Activated B cell treated with CpG ODN at 0.5 μM for 24 hours (primary cell): ENCODE measurements at regions not wholly inside any gene's neighbourhood (a gene's known extent, or its start where the extent isn't known, plus 50 kb on each side); places are given as distances from the start of the nearest gene placed in this dataset.

Experiments used
- ATAC-seq: fragments of 200-7000 bp; cut with Tn5 transposase; one replicate; pipeline ENCODE4 v1.10.0; 2021; ENCODE audit warnings: low read depth, mild to moderate bottlenecking, moderate library complexity
- CTCF ChIA-PET: fragments of 350-600 bp; sonication (Branson Sonifier 250); formaldehyde crosslinking; loops from one replicate; lab custom pipeline; 2021; ENCODE audit warnings: antibody characterized with exemption; lab: Charles Lee
- POLR2A ChIA-PET: fragments of 350-600 bp; sonication (Branson Sonifier 250); formaldehyde crosslinking; loops from one replicate; lab custom pipeline; 2021; ENCODE audit warnings: antibody characterized with exemption; lab: Charles Lee
- DNase-seq: peaks from one replicate; pipeline ENCODE4 v3.0.0; 2022
- H3K27ac Mint-ChIP-seq: one replicate; pipeline ENCODE4 v1.8.0; 2020; ENCODE audit warnings: mixed read lengths
- H3K27me3 Mint-ChIP-seq: one replicate; pipeline ENCODE4 v1.8.0; 2021; ENCODE audit warnings: mixed read lengths
- H3K36me3 Mint-ChIP-seq: one replicate; pipeline ENCODE4 v1.8.0; 2021; ENCODE audit warnings: low read depth, mixed read lengths
- H3K4me1 Mint-ChIP-seq: one replicate; pipeline ENCODE4 v1.8.0; 2021; ENCODE audit warnings: mixed read lengths
- H3K4me3 Mint-ChIP-seq: one replicate; pipeline ENCODE4 v1.8.0; 2020; ENCODE audit warnings: mild to moderate bottlenecking, mixed read lengths
- H3K9me3 Mint-ChIP-seq: one replicate; pipeline ENCODE4 v1.8.0; 2020; ENCODE audit warnings: mixed read lengths
- intact Hi-C: fragments of 100-400 bp; cut with micrococcal nuclease; formaldehyde crosslinking; loops from one replicate; pipeline ENCODE4 v1.15.1; 2024
- TF ChIP-seq, protein P1 (sequence below): fragments of 200-600 bp; IDR thresholded peaks from one replicate; pipeline ENCODE4 v1.8.0; 2022; ENCODE audit warnings: antibody characterized with exemption, mild to moderate bottlenecking

GRCh38 chr2:129179199-129179598 is 800.3 kb upstream of the RAB6C start:
- H3K36me3 Mint-ChIP-seq, result no peaks in the 10 kb centered on the region
- ChIA-PET POLR2A (no interaction called here), CTCF (no interaction called here)
- ATAC-seq (no peak), DNase-seq (no peak)
- intact Hi-C loops, result no loop called here
- TF ChIP-seq, protein P1, sequence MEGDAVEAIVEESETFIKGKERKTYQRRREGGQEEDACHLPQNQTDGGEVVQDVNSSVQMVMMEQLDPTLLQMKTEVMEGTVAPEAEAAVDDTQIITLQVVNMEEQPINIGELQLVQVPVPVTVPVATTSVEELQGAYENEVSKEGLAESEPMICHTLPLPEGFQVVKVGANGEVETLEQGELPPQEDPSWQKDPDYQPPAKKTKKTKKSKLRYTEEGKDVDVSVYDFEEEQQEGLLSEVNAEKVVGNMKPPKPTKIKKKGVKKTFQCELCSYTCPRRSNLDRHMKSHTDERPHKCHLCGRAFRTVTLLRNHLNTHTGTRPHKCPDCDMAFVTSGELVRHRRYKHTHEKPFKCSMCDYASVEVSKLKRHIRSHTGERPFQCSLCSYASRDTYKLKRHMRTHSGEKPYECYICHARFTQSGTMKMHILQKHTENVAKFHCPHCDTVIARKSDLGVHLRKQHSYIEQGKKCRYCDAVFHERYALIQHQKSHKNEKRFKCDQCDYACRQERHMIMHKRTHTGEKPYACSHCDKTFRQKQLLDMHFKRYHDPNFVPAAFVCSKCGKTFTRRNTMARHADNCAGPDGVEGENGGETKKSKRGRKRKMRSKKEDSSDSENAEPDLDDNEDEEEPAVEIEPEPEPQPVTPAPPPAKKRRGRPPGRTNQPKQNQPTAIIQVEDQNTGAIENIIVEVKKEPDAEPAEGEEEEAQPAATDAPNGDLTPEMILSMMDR, result no peak
- H3K4me1 Mint-ChIP-seq, result no peaks in the 10 kb centered on the region
- H3K27me3 Mint-ChIP-seq, result no peaks in the 10 kb centered on the region
- H3K27ac Mint-ChIP-seq, result no peak overlapping the region
- no peak overlapping the region for H3K4me3 Mint-ChIP-seq
- no peaks in the 10 kb centered on the region for H3K9me3 Mint-ChIP-seq

DNA sequence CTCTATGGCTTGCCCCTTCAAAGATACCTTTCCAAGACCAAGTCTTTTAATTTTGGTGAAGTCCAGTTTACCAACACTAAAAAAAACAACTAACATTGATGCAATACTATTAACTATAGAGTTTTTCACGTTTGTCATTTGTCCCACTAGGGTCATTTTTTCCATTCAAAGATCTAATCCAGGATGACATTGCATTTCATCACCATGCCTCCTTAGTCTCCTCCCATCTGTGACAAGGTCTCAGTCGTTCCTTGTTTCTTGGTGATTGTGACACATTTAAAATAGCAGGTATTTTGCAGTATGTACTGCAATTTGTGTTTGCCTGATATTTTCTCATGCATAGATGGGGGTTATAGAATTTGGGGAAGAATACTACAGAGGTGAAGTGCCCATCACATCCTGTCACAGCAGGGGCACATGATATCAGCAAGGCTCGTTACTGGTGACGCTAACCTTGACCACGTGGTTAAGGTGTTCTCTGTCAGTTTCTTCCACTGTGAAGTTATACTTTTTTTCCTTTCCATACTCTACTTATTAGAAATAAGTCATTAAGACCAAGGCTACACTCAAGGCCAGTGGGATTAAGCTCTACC is 799.2 kb upstream of the RAB6C start:
- H3K36me3 Mint-ChIP-seq, result no peaks in the 10 kb centered on the region

GRCh38 chr2:129181433-129181832 is 798.0 kb upstream of the RAB6C start:
- H3K27ac Mint-ChIP-seq, result no peak overlapping the region

More for the DNA sequence above, 799.2 kb upstream of the RAB6C start:
- Mint-ChIP-seq H3K27me3 (no peaks in the 10 kb centered on the region), H3K4me1 (no peaks in the 10 kb centered on the region), H3K27ac (no peak overlapping the region), H3K4me3 (no peak overlapping the region), H3K9me3 (no peaks in the 10 kb centered on the region)
- ChIA-PET CTCF (no interaction called here), POLR2A (no interaction called here)
- ATAC-seq (no peak), DNase-seq (no peak)
- TF ChIP-seq, protein P1, result no peak
- intact Hi-C loops, result no loop called here

DNA sequence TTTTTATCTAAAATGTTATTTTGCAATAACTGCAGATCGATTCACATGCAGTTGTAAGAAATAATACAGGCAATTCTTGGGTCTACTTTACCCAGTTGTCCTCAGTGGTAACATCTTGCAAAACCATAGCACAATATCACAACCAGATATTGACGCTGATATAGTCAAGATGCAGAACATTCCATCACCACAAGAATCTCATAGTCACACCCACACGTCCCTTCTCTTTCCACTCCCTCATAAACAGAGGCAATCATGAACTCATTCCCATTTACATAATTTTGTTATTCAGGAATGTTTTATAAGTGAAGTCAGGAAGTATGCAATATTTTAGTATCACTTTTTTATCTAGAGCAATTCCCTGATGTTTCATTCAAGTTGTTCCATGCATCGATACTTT is 797.5 kb upstream of the RAB6C start:
- CTCF ChIA-PET, result no interaction called here
- H3K4me3 Mint-ChIP-seq, result no peak overlapping the region
- intact Hi-C loops, result no loop called here
- no peaks in the 10 kb centered on the region for H3K36me3 Mint-ChIP-seq
- TF ChIP-seq, protein P1, result no peak
- ATAC-seq (no peak), DNase-seq (no peak)
- POLR2A ChIA-PET, result no interaction called here
- H3K27me3 Mint-ChIP-seq, result no peaks in the 10 kb centered on the region
- no peaks in the 10 kb centered on the region for H3K9me3 Mint-ChIP-seq
- no peak overlapping the region for H3K27ac Mint-ChIP-seq
- H3K4me1 Mint-ChIP-seq, result no peaks in the 10 kb centered on the region

More at GRCh38 chr2:129181433-129181832, 798.0 kb upstream of the RAB6C start:
- DNase-seq (no peak), ATAC-seq (no peak)
- TF ChIP-seq, protein P1, result no peak
- Mint-ChIP-seq H3K36me3 (no peaks in the 10 kb centered on the region), H3K4me3 (no peak overlapping the region), H3K4me1 (no peaks in the 10 kb centered on the region), H3K27me3 (no peaks in the 10 kb centered on the region), H3K9me3 (no peaks in the 10 kb centered on the region)
- ChIA-PET CTCF (no interaction called here), POLR2A (no interaction called here)
- intact Hi-C loops, result no loop called here

- Mint-ChIP-seq H3K4me1 (no peaks in the 10 kb centered on the region), H3K27me3 (peaks cover 6% of the 10 kb centered on the region), H3K9me3 (no peaks in the 10 kb centered on the region), H3K27ac (no peak overlapping the region), H3K36me3 (no peaks in the 10 kb centered on the region), H3K4me3 (no peak overlapping the region)
- TF ChIP-seq, protein P1, result no peak
- ATAC-seq, result no peak
- ChIA-PET CTCF (no interaction called here), POLR2A (no interaction called here)
- intact Hi-C loops, result no loop called here
- DNase-seq, result no peak
Measured at GRCh38 chr2:129187343-129187742, 792.1 kb upstream of the RAB6C start.
